HG02798 (cell line): ENCODE measurements at regions not wholly inside any gene's neighbourhood (a gene's known extent, or its start where the extent isn't known, plus 50 kb on each side); places are given as distances from the start of the nearest gene placed in this dataset.

Experiments used
- ATAC-seq: cut with Tn5 transposase; IDR thresholded peaks from one replicate; pipeline ENCODE4 v1.9.1; 2021; ENCODE audit warnings: mild to moderate bottlenecking; ENCODE audit not compliant: unreplicated experiment, poor library complexity

GRCh38 chr3:23644099-23644498 lies 161.7 kb upstream of the UBE2E1 start:
- no peak for ATAC-seq

- no peak for ATAC-seq
These were observed 161.1 kb upstream of the UBE2E1 start for GRCh38 chr3:23644676-23645075.

GRCh38 chr3:23645533-23646183 lies 160.1 kb upstream of the UBE2E1 start:
- no peak for ATAC-seq

GRCh38 chr3:23646184-23646920 lies 159.4 kb upstream of the UBE2E1 start:
- no peak for ATAC-seq

GRCh38 chr3:23647706-23648258 lies 158.0 kb upstream of the UBE2E1 start:
- ATAC-seq, result no peak

- ATAC-seq, result no peak
These were observed 157.3 kb upstream of the UBE2E1 start for GRCh38 chr3:23648326-23648995.

- ATAC-seq, result no peak
These were observed 156.8 kb upstream of the UBE2E1 start for GRCh38 chr3:23648996-23649395.

- ATAC-seq, result no peak
These were observed 156.3 kb upstream of the UBE2E1 start for GRCh38 chr3:23649448-23649847.

- ATAC-seq, result no peak
These were observed 155.2 kb upstream of the UBE2E1 start for GRCh38 chr3:23650371-23651140.

GRCh38 chr3:23653647-23654525 lies 151.9 kb upstream of the UBE2E1 start:
- ATAC-seq, result peak; percentile 90

- ATAC-seq, result peak; percentile 42
These were observed 151.2 kb upstream of the UBE2E1 start for GRCh38 chr3:23654571-23654970.

- no peak for ATAC-seq
These were observed 150.0 kb upstream of the UBE2E1 start for GRCh38 chr3:23655749-23656148.

GRCh38 chr3:23656199-23656598 lies 149.6 kb upstream of the UBE2E1 start:
- no peak for ATAC-seq

GRCh38 chr3:23656821-23657220 lies 148.9 kb upstream of the UBE2E1 start:
- no peak for ATAC-seq

- ATAC-seq, result no peak
These were observed 148.1 kb upstream of the UBE2E1 start for GRCh38 chr3:23657647-23658046.

GRCh38 chr3:23659274-23659673 lies 146.5 kb upstream of the UBE2E1 start:
- peak; percentile 69 for ATAC-seq

GRCh38 chr3:23659840-23660430 lies 145.8 kb upstream of the UBE2E1 start:
- ATAC-seq, result no peak

- ATAC-seq, result no peak
These were observed 143.6 kb upstream of the UBE2E1 start for GRCh38 chr3:23662079-23662617.

- ATAC-seq, result no peak
These were observed 142.5 kb upstream of the UBE2E1 start for GRCh38 chr3:23663246-23663645.
